Skin epidermis (tissue), 12 donors: ENCODE measurements at regions not wholly inside any gene's neighbourhood (a gene's known extent, or its start where the extent isn't known, plus 50 kb on each side); places are given as distances from the start of the nearest gene placed in this dataset.

Experiments used
- H3K27ac ChIP-seq, 21 experiments: fragments of 200-600 bp; sonication (generic) in 11 of 21; one replicate each; pipeline ENCODE4 v1.5.0; 2020; ENCODE audit warnings: mild to moderate bottlenecking in 3 of 21, inconsistent platforms in 2 of 21, moderate library complexity in 2 of 21
- H3K4me3 ChIP-seq, 7 experiments: fragments of 200-600 bp; sonication (generic) in 2 of 7; one replicate each; pipeline ENCODE4 v1.5.0; 2020; ENCODE audit warnings: inconsistent platforms in 2 of 7, mild to moderate bottlenecking in 2 of 7, moderate library complexity in 1 of 7

- no peak overlapping the region for H3K27ac ChIP-seq
- no peak overlapping the region for H3K4me3 ChIP-seq
Observed at GRCh38 chr6:14924126-14925024, 321.5 kb upstream of the JARID2 start.

GRCh38 chr6:14925025-14925698 lies 320.7 kb upstream of the JARID2 start:
- no peak overlapping the region for H3K4me3 ChIP-seq
- no peak overlapping the region for H3K27ac ChIP-seq

GRCh38 chr6:14925699-14926026 lies 320.2 kb upstream of the JARID2 start:
- no peak overlapping the region for H3K27ac ChIP-seq
- no peak overlapping the region for H3K4me3 ChIP-seq

GRCh38 chr6:14927398-14927797 lies 318.5 kb upstream of the JARID2 start:
- Histone ChIP-seq H3K4me3 (no peak overlapping the region), H3K27ac (no peak overlapping the region)

- peak overlapping the region in 1 of 21 experiments; percentile 7 for H3K27ac ChIP-seq
- H3K4me3 ChIP-seq = no peak overlapping the region
Observed at GRCh38 chr6:14929291-14929690, 316.6 kb upstream of the JARID2 start.

GRCh38 chr6:14930366-14930989 lies 315.4 kb upstream of the JARID2 start:
- H3K4me3 ChIP-seq = no peak overlapping the region
- peak overlapping the region in 1 of 21 experiments; percentile 44 for H3K27ac ChIP-seq

- no peak overlapping the region for H3K4me3 ChIP-seq
- peak overlapping the region in 1 of 21 experiments; percentile 56 for H3K27ac ChIP-seq
Observed at GRCh38 chr6:14932485-14933182, 313.2 kb upstream of the JARID2 start.

GRCh38 chr6:14933183-14933544 lies 312.7 kb upstream of the JARID2 start:
- H3K4me3 ChIP-seq = no peak overlapping the region
- no peak overlapping the region for H3K27ac ChIP-seq

GRCh38 chr6:14934013-14934412 lies 311.9 kb upstream of the JARID2 start:
- Histone ChIP-seq H3K4me3 (no peak overlapping the region), H3K27ac (no peak overlapping the region)

GRCh38 chr6:14934844-14935243 lies 311.0 kb upstream of the JARID2 start:
- Histone ChIP-seq H3K27ac (no peak overlapping the region), H3K4me3 (no peak overlapping the region)

- no peak overlapping the region for H3K4me3 ChIP-seq
- no peak overlapping the region for H3K27ac ChIP-seq
Observed at GRCh38 chr6:14936861-14937260, 309.0 kb upstream of the JARID2 start.

GRCh38 chr6:14943116-14943515 lies 302.8 kb upstream of the JARID2 start:
- H3K4me3 ChIP-seq = no peak overlapping the region
- no peak overlapping the region for H3K27ac ChIP-seq

GRCh38 chr6:14944593-14944992 lies 301.3 kb upstream of the JARID2 start:
- H3K27ac ChIP-seq = no peak overlapping the region
- no peak overlapping the region for H3K4me3 ChIP-seq

- Histone ChIP-seq H3K27ac (no peak overlapping the region), H3K4me3 (no peak overlapping the region)
Observed at GRCh38 chr6:14945461-14946185, 300.2 kb upstream of the JARID2 start.

- H3K27ac ChIP-seq = no peak overlapping the region
Observed at GRCh38 chr6:14946753-14947152, 299.1 kb upstream of the JARID2 start.

GRCh38 chr6:14948586-14949245 lies 297.2 kb upstream of the JARID2 start:
- no peak overlapping the region for H3K4me3 ChIP-seq

More at GRCh38 chr6:14946753-14947152, 299.1 kb upstream of the JARID2 start:
- no peak overlapping the region for H3K4me3 ChIP-seq

GRCh38 chr6:14950103-14950969 lies 295.5 kb upstream of the JARID2 start:
- no peak overlapping the region for H3K27ac ChIP-seq
- H3K4me3 ChIP-seq = no peak overlapping the region

More at GRCh38 chr6:14948586-14949245, 297.2 kb upstream of the JARID2 start:
- H3K27ac ChIP-seq = no peak overlapping the region

- Histone ChIP-seq H3K4me3 (no peak overlapping the region), H3K27ac (no peak overlapping the region)
Observed at GRCh38 chr6:14950970-14951276, 294.9 kb upstream of the JARID2 start.
